Ovary (tissue), 7 donors: ENCODE measurements at regions not wholly inside any gene's neighbourhood (a gene's known extent, or its start where the extent isn't known, plus 50 kb on each side); places are given as distances from the start of the nearest gene placed in this dataset.

Experiments
- DNase-seq, 5 donors: peaks; one replicate each; pipeline ENCODE4 v3.0.0-alpha.2; 2019 to 2020
- H3K27ac ChIP-seq, 2 donors: fragments of 200-600 bp; one replicate each; pipeline versions ENCODE4 v1.5.1 to v1.8.0; 2019 to 2022
- H3K27me3 ChIP-seq: fragments of 200-600 bp; one replicate; pipeline ENCODE4 v1.8.0; 2022
- H3K36me3 ChIP-seq: fragments of 200-600 bp; sonication (generic); one replicate; pipeline ENCODE4 v1.5.1; 2019
- H3K4me1 ChIP-seq: one replicate; pipeline ENCODE4 v1.8.1; 2013; ENCODE audit warnings: mild to moderate bottlenecking, moderate library complexity; ENCODE audit not compliant: insufficient read depth
- H3K4me3 ChIP-seq: fragments of 200-600 bp; sonication (generic); one replicate; pipeline ENCODE4 v1.5.1; 2017
- H3K9me3 ChIP-seq, 2 donors: fragments of 200-600 bp in 1 of 2; sonication (generic) in 1 of 2; one replicate each; pipeline versions ENCODE4 v1.5.1 to v1.8.1; 2013 to 2019; ENCODE audit warnings: mild to moderate bottlenecking in 1 of 2, moderate library complexity in 1 of 2
- CTCF ChIP-seq, 3 donors: fragments of 450-650 bp in 2 of 3; fragments of 200-600 bp in 1 of 3; IDR thresholded peaks; one replicate each; pipeline versions ENCODE4 v1.5.1 to v1.8.0; 2016 to 2022; ENCODE audit warnings: antibody characterized with exemption in 3 of 3, mild to moderate bottlenecking in 1 of 3
- EP300 ChIP-seq: sonication (generic); formaldehyde crosslinking; IDR thresholded peaks from one replicate; pipeline ENCODE4 v1.6.1; 2017; ENCODE audit warnings: antibody characterized with exemption
- POLR2A ChIP-seq: fragments of 450-650 bp; IDR thresholded peaks from one replicate; pipeline ENCODE4 v1.6.1; 2017; ENCODE audit warnings: antibody characterized with exemption, mild to moderate bottlenecking, moderate library complexity
- WGBS, 3 donors: extraction: QIAGEN DNeasy Blood & Tissue Kit in 1 of 3; methylation state at CpG; one replicate each; pipeline versions ENCODE4 v1.1.5 to v1.1.7; 2013 to 2017; 5-methylcytosine and 5-hydroxymethylcytosine counted together
- intact Hi-C, 4 donors: fragments of 100-400 bp; cut with DNase I; formaldehyde crosslinking; loops; one replicate each; pipeline versions ENCODE4 v1.11.0 to v1.15.1; 2022 to 2023
- donor health status: DM: no; HTN: no; CAD: no; lungs with moderate emphysema.
- donor health status: DM: no; HTN: no; CAD: no.
- donor health status: Bipolar disorder and iron deficiency.
- donor health status: DM: no; HTN: no; CAD: no.
- donor health status: DM: yes; HTN: yes; CAD: no.

- TF ChIP-seq CTCF (IDR thresholded peaks at IDR 0.05): no peak
- no peak for TF ChIP-seq EP300
- TF ChIP-seq POLR2A: no peak
- H3K27ac ChIP-seq: no peak overlapping the region
- 7 to 14% (median 12%) methylated on average over 1 of the region's 1 CpG for WGBS, 3 donors
- intact Hi-C loops: no loop called here
- no peaks in the 10 kb centered on the region for H3K4me1 ChIP-seq
- H3K36me3 ChIP-seq: no peaks in the 10 kb centered on the region
- no peaks in the 10 kb centered on the region for H3K9me3 ChIP-seq
- no peaks in the 10 kb centered on the region for H3K27me3 ChIP-seq
- no peak for DNase-seq
- no peak overlapping the region for H3K4me3 ChIP-seq
Measured at GRCh38 chr1:191905781-191906180, 252.5 kb upstream of the RGS18 start.

- TF ChIP-seq EP300: no peak
- no peak for DNase-seq
- H3K27me3 ChIP-seq: no peaks in the 10 kb centered on the region
- no peaks in the 10 kb centered on the region for H3K4me1 ChIP-seq
- intact Hi-C loops: no loop called here
- no peak overlapping the region for H3K27ac ChIP-seq
- H3K4me3 ChIP-seq: no peak overlapping the region
- H3K36me3 ChIP-seq: no peaks in the 10 kb centered on the region
- WGBS, 3 donors: 88 to 97% (median 94%) methylated on average over 2 of the region's 2 CpGs
- H3K9me3 ChIP-seq: no peaks in the 10 kb centered on the region
Measured at GRCh38 chr1:191907121-191907520, 251.1 kb upstream of the RGS18 start.

DNA sequence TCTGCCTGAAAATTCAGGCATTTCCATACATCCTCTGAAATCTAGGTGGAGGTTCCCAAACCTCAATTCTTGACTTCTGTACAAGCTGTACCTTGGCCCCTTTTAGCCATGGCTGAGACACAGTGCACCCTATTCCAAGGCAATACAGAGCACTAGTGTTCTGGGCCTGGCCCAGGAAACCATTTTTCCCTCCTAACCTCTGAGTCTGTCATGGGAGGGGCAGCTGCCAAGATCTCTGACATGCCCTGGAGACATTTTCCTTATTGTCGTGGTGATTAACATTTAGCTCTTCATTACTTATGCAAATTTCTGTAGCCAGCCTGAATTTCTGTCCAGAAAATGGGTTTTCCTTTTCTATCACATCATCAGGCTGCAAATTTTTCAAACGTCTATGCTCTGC lies 248.0 kb upstream of the RGS18 start:
- 86 to 94% (median 91%) methylated on average over 2 of the region's 2 CpGs for WGBS, 3 donors
- Histone ChIP-seq H3K9me3 (no peaks in the 10 kb centered on the region), H3K27me3 (no peaks in the 10 kb centered on the region), H3K4me3 (no peak overlapping the region), H3K27ac (no peak overlapping the region), H3K36me3 (no peaks in the 10 kb centered on the region), H3K4me1 (no peaks in the 10 kb centered on the region)
- DNase-seq: no peak
- TF ChIP-seq POLR2A: no peak
- TF ChIP-seq EP300: no peak
- TF ChIP-seq CTCF (IDR thresholded peaks at IDR 0.05): no peak
- intact Hi-C loops: no loop called here

GRCh38 chr1:191912517-191912916 lies 245.7 kb upstream of the RGS18 start:
- no peaks in the 10 kb centered on the region for H3K4me1 ChIP-seq
- no peak overlapping the region for H3K27ac ChIP-seq
- no peak for DNase-seq
- no peaks in the 10 kb centered on the region for H3K9me3 ChIP-seq
- 91 to 97% (median 96%) methylated on average over 1 of the region's 1 CpG for WGBS, 3 donors
- H3K4me3 ChIP-seq: no peak overlapping the region
- peaks cover 2% of the 10 kb centered on the region for H3K27me3 ChIP-seq
- no peaks in the 10 kb centered on the region for H3K36me3 ChIP-seq
- no peak for TF ChIP-seq CTCF (IDR thresholded peaks at IDR 0.05)
- no peak for TF ChIP-seq POLR2A
- TF ChIP-seq EP300: no peak
- intact Hi-C loops: no loop called here

DNA sequence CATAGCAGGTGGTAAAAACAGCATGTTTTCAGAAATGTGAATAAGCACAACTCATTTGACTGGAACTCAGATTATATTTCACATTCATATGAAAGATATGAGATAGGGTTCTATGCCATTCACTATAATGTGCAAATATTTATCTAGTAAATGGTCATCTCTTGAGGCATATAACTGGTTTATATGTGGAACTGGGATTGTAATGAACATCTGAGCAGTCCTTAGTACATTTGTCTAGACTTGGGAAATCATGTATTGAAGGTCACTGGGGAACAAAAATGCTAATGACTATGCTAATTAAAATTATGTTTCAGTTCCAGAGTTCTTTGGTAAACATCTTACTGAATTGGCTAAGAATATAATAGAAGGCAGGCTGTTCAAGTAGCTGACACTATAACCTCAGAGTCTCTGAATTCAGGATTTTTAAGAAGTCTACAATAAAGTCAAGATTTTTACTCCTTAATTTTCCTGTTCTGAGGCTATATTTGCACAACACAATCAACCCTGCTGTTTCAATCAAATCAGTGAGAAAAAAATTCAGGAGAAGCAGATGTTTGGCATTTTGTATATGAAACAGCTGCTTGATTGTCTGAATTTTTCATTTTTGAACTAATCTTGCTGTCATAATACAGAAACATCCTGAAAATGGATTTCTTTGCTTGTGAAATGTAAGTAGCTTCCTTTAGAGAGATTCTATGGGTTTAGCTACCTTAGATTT lies 244.8 kb upstream of the RGS18 start:
- intact Hi-C loops: no loop called here
- Histone ChIP-seq H3K4me1 (no peaks in the 10 kb centered on the region), H3K27ac (no peak overlapping the region), H3K36me3 (no peaks in the 10 kb centered on the region), H3K9me3 (no peaks in the 10 kb centered on the region), H3K27me3 (peaks cover 2% of the 10 kb centered on the region), H3K4me3 (no peak overlapping the region)
- TF ChIP-seq POLR2A (no peak), EP300 (no peak), CTCF (IDR thresholded peaks at IDR 0.05) (no peak)
- DNase-seq: no peak
